ENCODE measurements at regions not wholly inside any gene's neighbourhood (a gene's known extent, or its start where the extent isn't known, plus 50 kb on each side); places are given as distances from the start of the nearest gene placed in this dataset.

GRCh38 chr2:217325816-217326215 is 466.0 kb upstream of the TNP1 start:
- Histone ChIP-seq H3K23ac (ENCODE audit: low read depth, low read length, poor library complexity) (no peak overlapping the region), H3K79me1 (ENCODE audit: low read depth, low read length) (no peaks in the 10 kb centered on the region), H2AK5ac (ENCODE audit: low read depth, low read length) (no peak overlapping the region), H2BK15ac (ENCODE audit: low read length) (no peak overlapping the region), H3K9me3 (replicated peaks in 1 of 2; ENCODE audit: control insufficient read depth in 2 of 2, insufficient read depth in 1 of 2, low read depth in 1 of 2, low read length in 2 of 2) (no peaks in the 10 kb centered on the region), H2BK5ac (ENCODE audit: low read length) (no peak overlapping the region), H3K9ac (ENCODE audit: low read depth, low read length, poor library complexity) (no peak overlapping the region), H2BK120ac (ENCODE audit: low read depth, low read length) (no peak overlapping the region), H4K91ac (ENCODE audit: low read depth, low read length, poor library complexity) (no peak overlapping the region), H3K27me3 (ENCODE audit: control insufficient read depth in 3 of 3, insufficient read depth in 3 of 3, low read depth in 1 of 3, low read length in 3 of 3) (no peaks in the 10 kb centered on the region), H3K27ac (replicated peaks; ENCODE audit: low read length) (no peak overlapping the region), H3K4me2 (ENCODE audit: insufficient read depth, low read length, poor library complexity, severe bottlenecking) (no peak overlapping the region), H2BK12ac (ENCODE audit: low read length) (no peak overlapping the region), H3K4me1 (ENCODE audit: control insufficient read depth in 2 of 2, insufficient read depth in 1 of 2, low read depth in 1 of 2, low read length in 2 of 2) (peaks cover 0 to 15% of the 10 kb centered on the region in 2 donors), H3K18ac (ENCODE audit: low read length) (no peak overlapping the region), H3K4me3 (ENCODE audit: low read length in 2 of 2) (no peak overlapping the region), H3K36me3 (replicated peaks in 1 of 2; ENCODE audit: control insufficient read depth in 2 of 2, insufficient read depth in 2 of 2, low read length in 2 of 2) (no peaks in the 10 kb centered on the region), H2AFZ (ENCODE audit: low read length) (no peak overlapping the region), H3K14ac (ENCODE audit: low read length) (no peak overlapping the region), H3K4ac (ENCODE audit: low read length) (no peak overlapping the region), H4K8ac (ENCODE audit: low read depth, low read length) (no peak overlapping the region)
- DNase-seq (ENCODE audit: low spot score): no peak
- WGBS, 2 donors (ENCODE audit: extremely low coverage in 2 of 2, insufficient read length in 2 of 2, insufficient replicate concordance in 1 of 2): no CpG with 5 or more reads among the region's 2 CpGs

- DNase-seq (ENCODE audit: low spot score): no peak
- Histone ChIP-seq H3K4me1 (ENCODE audit: control insufficient read depth in 2 of 2, insufficient read depth in 1 of 2, low read depth in 1 of 2, low read length in 2 of 2) (peaks cover 0 to 15% of the 10 kb centered on the region in 2 donors), H2AFZ (ENCODE audit: low read length) (no peak overlapping the region), H3K27me3 (ENCODE audit: control insufficient read depth in 3 of 3, insufficient read depth in 3 of 3, low read depth in 1 of 3, low read length in 3 of 3) (no peaks in the 10 kb centered on the region), H3K4ac (ENCODE audit: low read length) (no peak overlapping the region), H3K4me3 (ENCODE audit: low read length in 2 of 2) (no peak overlapping the region), H3K9ac (ENCODE audit: low read depth, low read length, poor library complexity) (no peak overlapping the region), H4K91ac (ENCODE audit: low read depth, low read length, poor library complexity) (no peak overlapping the region), H3K9me3 (replicated peaks in 1 of 2; ENCODE audit: control insufficient read depth in 2 of 2, insufficient read depth in 1 of 2, low read depth in 1 of 2, low read length in 2 of 2) (no peaks in the 10 kb centered on the region), H3K36me3 (replicated peaks in 1 of 2; ENCODE audit: control insufficient read depth in 2 of 2, insufficient read depth in 2 of 2, low read length in 2 of 2) (no peaks in the 10 kb centered on the region), H3K79me1 (ENCODE audit: low read depth, low read length) (no peaks in the 10 kb centered on the region), H2BK5ac (ENCODE audit: low read length) (no peak overlapping the region), H3K14ac (ENCODE audit: low read length) (no peak overlapping the region), H4K8ac (ENCODE audit: low read depth, low read length) (no peak overlapping the region), H3K18ac (ENCODE audit: low read length) (no peak overlapping the region), H3K23ac (ENCODE audit: low read depth, low read length, poor library complexity) (no peak overlapping the region), H2BK12ac (ENCODE audit: low read length) (no peak overlapping the region), H3K27ac (replicated peaks; ENCODE audit: low read length) (no peak overlapping the region), H3K4me2 (ENCODE audit: insufficient read depth, low read length, poor library complexity, severe bottlenecking) (no peak overlapping the region), H2BK15ac (ENCODE audit: low read length) (no peak overlapping the region), H2AK5ac (ENCODE audit: low read depth, low read length) (no peak overlapping the region), H2BK120ac (ENCODE audit: low read depth, low read length) (no peak overlapping the region)
- no CpG with 5 or more reads among the region's 2 CpGs for WGBS, 2 donors (ENCODE audit: extremely low coverage in 2 of 2, insufficient read length in 2 of 2, insufficient replicate concordance in 1 of 2)
These were observed 465.4 kb upstream of the TNP1 start for GRCh38 chr2:217325251-217325650.

- Histone ChIP-seq H2BK12ac (ENCODE audit: low read length) (no peak overlapping the region), H3K9me3 (replicated peaks in 1 of 2; ENCODE audit: control insufficient read depth in 2 of 2, insufficient read depth in 1 of 2, low read depth in 1 of 2, low read length in 2 of 2) (peaks cover 0 to 21% of the 10 kb centered on the region in 2 donors), H4K8ac (ENCODE audit: low read depth, low read length) (no peak overlapping the region), H3K27me3 (ENCODE audit: control insufficient read depth in 3 of 3, insufficient read depth in 3 of 3, low read depth in 1 of 3, low read length in 3 of 3) (no peaks in the 10 kb centered on the region), H3K4ac (ENCODE audit: low read length) (no peak overlapping the region), H3K4me3 (ENCODE audit: low read length in 2 of 2) (no peak overlapping the region), H2BK5ac (ENCODE audit: low read length) (no peak overlapping the region), H4K91ac (ENCODE audit: low read depth, low read length, poor library complexity) (no peak overlapping the region), H3K79me1 (ENCODE audit: low read depth, low read length) (no peaks in the 10 kb centered on the region), H2BK15ac (ENCODE audit: low read length) (no peak overlapping the region), H3K14ac (ENCODE audit: low read length) (no peak overlapping the region), H2AK5ac (ENCODE audit: low read depth, low read length) (no peak overlapping the region), H3K4me2 (ENCODE audit: insufficient read depth, low read length, poor library complexity, severe bottlenecking) (no peak overlapping the region), H3K9ac (ENCODE audit: low read depth, low read length, poor library complexity) (no peak overlapping the region), H2AFZ (ENCODE audit: low read length) (no peak overlapping the region), H3K23ac (ENCODE audit: low read depth, low read length, poor library complexity) (no peak overlapping the region), H3K4me1 (ENCODE audit: control insufficient read depth in 2 of 2, insufficient read depth in 1 of 2, low read depth in 1 of 2, low read length in 2 of 2) (no peaks in the 10 kb centered on the region), H3K18ac (ENCODE audit: low read length) (no peak overlapping the region), H2BK120ac (ENCODE audit: low read depth, low read length) (no peak overlapping the region), H3K27ac (replicated peaks; ENCODE audit: low read length) (no peak overlapping the region), H3K36me3 (replicated peaks in 1 of 2; ENCODE audit: control insufficient read depth in 2 of 2, insufficient read depth in 2 of 2, low read length in 2 of 2) (no peaks in the 10 kb centered on the region)
- DNase-seq (ENCODE audit: low spot score): no peak
- no CpG with 5 or more reads among the region's 1 CpG for WGBS, 2 donors (ENCODE audit: extremely low coverage in 2 of 2, insufficient read length in 2 of 2, insufficient replicate concordance in 1 of 2)
These were observed 456.9 kb upstream of the TNP1 start for GRCh38 chr2:217316743-217317142.

- H3K27ac ChIP-seq (replicated peaks; ENCODE audit: low read length): no peak overlapping the region
- no peaks in the 10 kb centered on the region for H3K36me3 ChIP-seq (replicated peaks in 1 of 2; ENCODE audit: control insufficient read depth in 2 of 2, insufficient read depth in 2 of 2, low read length in 2 of 2)
- no peak overlapping the region for H4K91ac ChIP-seq (ENCODE audit: low read depth, low read length, poor library complexity)
- no peak overlapping the region for H4K8ac ChIP-seq (ENCODE audit: low read depth, low read length)
- no peak overlapping the region for H3K4me3 ChIP-seq (ENCODE audit: low read length in 2 of 2)
- peak overlapping the region; percentile 63 for H2AFZ ChIP-seq (ENCODE audit: low read length)
- no peaks in the 10 kb centered on the region for H3K27me3 ChIP-seq (ENCODE audit: control insufficient read depth in 3 of 3, insufficient read depth in 3 of 3, low read depth in 1 of 3, low read length in 3 of 3)
- no peaks in the 10 kb centered on the region for H3K79me1 ChIP-seq (ENCODE audit: low read depth, low read length)
- no peak overlapping the region for H3K23ac ChIP-seq (ENCODE audit: low read depth, low read length, poor library complexity)
- no peak overlapping the region for H3K9ac ChIP-seq (ENCODE audit: low read depth, low read length, poor library complexity)
- DNase-seq (ENCODE audit: low spot score): no peak
- H2BK120ac ChIP-seq (ENCODE audit: low read depth, low read length): no peak overlapping the region
- peaks cover 1 to 21% of the 10 kb centered on the region in 2 donors for H3K9me3 ChIP-seq (replicated peaks in 1 of 2; ENCODE audit: control insufficient read depth in 2 of 2, insufficient read depth in 1 of 2, low read depth in 1 of 2, low read length in 2 of 2)
- H3K18ac ChIP-seq (ENCODE audit: low read length): no peak overlapping the region
- no peaks in the 10 kb centered on the region for H3K4me1 ChIP-seq (ENCODE audit: control insufficient read depth in 2 of 2, insufficient read depth in 1 of 2, low read depth in 1 of 2, low read length in 2 of 2)
- H2BK15ac ChIP-seq (ENCODE audit: low read length): no peak overlapping the region
- H3K4me2 ChIP-seq (ENCODE audit: insufficient read depth, low read length, poor library complexity, severe bottlenecking): no peak overlapping the region
- no peak overlapping the region for H3K14ac ChIP-seq (ENCODE audit: low read length)
- no CpG with 5 or more reads among the region's 5 CpGs for WGBS, 2 donors (ENCODE audit: extremely low coverage in 2 of 2, insufficient read length in 2 of 2, insufficient replicate concordance in 1 of 2)
- no peak overlapping the region for H2AK5ac ChIP-seq (ENCODE audit: low read depth, low read length)
- H2BK12ac ChIP-seq (ENCODE audit: low read length): no peak overlapping the region
- H3K4ac ChIP-seq (ENCODE audit: low read length): no peak overlapping the region
- H2BK5ac ChIP-seq (ENCODE audit: low read length): no peak overlapping the region
These were observed 454.2 kb upstream of the TNP1 start for GRCh38 chr2:217314021-217314460.

Measured in neuronal stem cell (in vitro differentiated cells).